GM21515 (cell line): ENCODE measurements at regions not wholly inside any gene's neighbourhood (a gene's known extent, or its start where the extent isn't known, plus 50 kb on each side); places are given as distances from the start of the nearest gene placed in this dataset.

Source experiments
- ATAC-seq: cut with Tn5 transposase; IDR thresholded peaks from one replicate; pipeline ENCODE4 v1.9.1; 2021; ENCODE audit not compliant: unreplicated experiment

DNA sequence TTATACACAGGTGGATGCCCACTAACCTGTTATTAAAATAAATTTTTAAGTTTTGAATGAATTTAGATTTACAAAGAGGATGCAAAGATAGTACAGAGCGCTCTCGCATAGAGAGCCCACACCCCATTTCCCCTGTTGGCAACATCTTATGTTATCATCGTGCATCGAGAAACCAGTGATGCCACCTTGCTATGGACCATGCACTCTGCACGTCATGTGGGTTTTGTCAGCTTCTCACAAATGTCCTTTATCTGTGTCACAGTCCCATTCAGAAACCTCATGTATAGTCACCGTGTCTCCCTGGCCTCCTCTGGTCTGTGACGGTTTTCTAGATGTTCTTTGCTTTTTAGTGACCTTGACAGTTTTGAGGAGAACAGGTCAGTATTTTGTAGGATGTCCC is 60.0 kb downstream of the ING1 start:
- ATAC-seq = no peak

DNA sequence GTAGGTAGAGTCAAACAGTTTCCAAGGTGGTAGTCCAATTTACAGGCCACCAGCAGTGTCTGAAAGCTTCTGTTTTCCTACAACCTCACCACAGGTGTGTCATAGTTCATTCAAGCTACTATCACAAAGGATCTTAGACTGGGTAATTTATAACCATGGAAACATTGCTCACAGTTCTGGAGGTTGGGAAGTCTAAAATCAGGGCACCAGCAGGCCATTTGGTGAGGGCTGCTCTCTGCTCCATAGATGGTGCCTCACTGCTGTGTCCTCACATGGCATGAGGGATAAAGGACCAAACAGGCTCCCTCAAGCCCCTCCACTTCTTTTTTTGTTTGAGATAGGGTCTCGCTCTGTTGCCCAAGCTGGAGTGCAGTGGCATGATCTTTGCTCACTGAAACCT is 60.6 kb downstream of the ING1 start:
- ATAC-seq = no peak

DNA sequence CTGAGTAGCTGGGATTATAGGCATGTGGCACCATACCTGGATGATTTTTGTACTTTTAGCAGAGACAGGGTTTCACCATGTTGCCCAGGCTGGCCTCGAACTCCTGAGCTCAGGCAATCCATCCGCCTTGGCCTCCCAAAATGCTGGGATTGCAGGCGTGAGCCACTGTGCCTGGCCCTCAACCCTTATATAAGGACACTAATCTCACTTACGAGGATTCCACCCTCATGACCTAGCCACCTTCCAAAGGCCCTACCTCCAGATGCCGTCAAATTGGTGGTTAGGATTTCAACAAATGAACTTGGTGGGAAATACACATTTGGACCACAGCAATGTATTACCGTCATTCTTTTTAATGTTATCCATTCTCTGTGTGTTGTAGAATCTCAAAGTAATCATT is 61.0 kb downstream of the ING1 start:
- ATAC-seq = no peak

DNA sequence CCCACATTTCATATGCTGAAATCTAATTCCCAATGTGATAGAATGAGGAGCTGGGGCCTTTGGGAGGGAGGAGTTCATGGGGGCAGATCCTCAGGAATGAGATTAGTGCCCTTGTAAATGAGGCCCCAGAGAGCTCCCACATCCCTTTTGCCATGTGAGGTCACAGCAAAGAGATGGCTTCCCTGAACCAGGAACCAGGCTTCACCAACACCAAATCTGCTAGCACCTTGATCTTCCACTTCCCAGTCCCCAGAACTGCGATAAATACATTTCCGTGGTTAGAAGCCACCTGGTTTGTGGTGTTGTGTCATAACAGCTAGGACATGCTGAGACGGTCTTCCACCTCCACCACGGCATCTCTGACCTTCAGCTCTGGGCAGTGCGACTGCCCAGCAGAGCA is 62.1 kb downstream of the ING1 start:
- ATAC-seq = no peak

DNA sequence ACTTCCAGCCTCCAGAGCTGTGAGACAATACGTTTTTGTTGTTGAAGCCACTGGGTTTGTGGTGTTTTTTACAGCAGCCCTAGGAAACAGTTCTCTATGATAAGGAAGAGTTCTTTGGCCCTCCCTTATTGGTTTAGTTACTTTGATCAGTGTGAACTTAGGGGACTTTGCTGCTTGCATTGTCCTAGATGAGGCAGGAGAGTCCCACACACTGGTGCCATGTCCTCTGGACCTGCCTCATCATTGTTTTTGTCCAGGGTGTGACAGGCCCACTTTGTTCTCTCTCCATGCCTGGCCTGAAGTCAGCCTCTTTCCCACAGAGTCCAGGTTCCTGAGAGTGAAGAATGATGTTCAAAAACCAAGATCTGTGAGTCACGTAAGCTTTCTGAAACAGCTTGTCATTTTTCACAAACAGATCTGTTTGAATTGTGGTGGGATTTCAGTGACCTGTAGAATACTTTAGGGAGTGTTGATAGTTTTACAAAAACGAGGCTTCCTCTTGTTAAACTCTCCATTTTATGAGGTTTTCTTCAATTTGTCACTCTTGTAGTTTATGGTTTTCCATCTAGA is 63.8 kb downstream of the ING1 start:
- ATAC-seq = no peak

DNA sequence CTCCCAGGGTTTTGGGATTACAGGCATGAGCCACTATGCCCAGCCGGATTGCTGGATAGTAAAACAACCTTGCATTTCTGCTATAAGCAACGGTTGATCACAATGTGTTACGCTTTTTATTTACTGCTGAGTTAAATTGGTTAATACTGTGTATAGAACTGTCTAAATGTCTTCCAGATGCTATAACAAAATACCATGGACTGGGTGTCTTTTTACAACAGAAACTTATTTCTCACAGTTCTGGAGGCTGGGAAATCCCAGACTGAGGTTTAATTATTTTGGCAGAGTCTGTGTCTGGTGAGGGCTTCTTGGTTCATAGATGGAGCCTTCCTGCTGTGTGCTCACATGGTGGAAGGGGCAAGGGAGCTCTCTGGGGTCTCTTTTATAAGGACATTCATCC is 65.5 kb downstream of the ING1 start:
- no peak for ATAC-seq

DNA sequence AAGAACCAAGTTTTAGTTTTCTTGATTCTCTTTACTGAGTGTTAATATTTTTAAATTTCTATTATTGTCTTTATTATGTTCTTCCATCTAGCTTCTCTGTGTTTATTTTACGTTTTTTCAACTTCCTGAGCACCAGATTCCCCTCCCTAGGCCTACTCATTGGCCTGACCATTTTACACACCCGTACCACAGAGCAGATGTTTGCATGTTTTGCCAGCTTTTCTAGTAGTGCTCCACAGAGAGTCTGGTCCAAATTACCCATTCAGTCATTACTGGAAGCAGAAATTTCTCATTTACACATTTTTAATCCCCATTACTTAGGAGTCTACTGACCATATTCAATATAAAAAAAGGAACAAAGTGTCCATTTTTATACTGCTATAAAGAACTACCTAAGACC is 66.9 kb downstream of the ING1 start:
- no peak for ATAC-seq

DNA sequence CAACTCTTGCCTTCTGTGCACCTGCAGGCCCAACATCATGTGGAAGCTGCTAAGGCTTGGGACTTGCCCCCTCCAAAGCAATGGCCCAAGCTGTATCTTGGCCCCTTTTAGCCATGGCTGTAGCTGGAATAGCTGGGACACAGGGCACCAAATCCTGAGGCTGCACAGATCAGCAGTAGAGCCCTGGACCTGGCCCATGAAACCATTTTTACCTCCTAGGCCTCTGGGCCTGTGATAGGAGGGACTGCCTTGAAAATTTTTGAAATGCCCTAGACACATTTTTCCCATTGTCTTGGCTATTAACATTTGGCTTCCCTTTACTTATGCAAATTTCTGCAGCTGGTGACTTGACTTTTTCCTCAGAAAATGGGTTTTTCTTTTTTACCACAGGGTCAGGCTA is 68.7 kb downstream of the ING1 start:
- no peak for ATAC-seq

DNA sequence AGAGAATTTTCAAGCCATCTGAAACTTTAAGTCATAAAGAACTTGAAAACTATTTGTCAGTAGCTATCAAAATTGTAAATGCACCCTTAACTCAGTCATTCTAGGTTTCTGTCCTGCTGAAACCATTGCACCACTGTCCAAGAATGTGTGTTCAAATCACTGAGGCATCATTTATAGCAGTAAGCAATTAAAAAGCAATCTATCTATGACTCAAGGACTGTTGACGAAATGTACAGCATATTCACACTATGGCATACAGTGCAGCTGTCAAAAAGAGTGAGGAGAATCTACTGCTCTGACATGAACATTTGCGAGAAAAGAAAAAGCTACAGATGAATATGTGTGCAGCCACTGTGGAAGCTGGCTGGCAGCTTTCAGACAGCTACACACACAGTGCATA is 71.2 kb downstream of the ING1 start:
- ATAC-seq = no peak

DNA sequence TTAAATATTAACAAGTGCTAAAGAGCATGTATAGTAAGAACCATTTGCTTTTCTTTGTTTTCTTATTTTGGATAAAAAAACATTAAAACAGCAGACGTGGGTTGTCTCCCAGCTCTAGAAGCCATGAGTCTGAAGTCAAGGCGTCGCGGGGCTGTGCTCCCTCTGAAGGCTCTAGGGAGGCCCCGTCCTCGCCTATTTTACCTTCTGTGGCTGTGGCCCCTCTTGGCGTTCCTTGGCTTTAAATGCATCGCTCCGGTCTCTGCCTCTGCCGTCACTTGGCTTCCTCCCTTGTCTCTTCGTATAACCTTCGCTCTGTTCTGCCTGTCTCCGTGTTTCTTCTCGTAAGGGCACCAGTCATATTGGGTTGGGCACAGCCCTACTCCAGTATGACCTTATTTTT is 75.3 kb downstream of the ING1 start:
- ATAC-seq = no peak

DNA sequence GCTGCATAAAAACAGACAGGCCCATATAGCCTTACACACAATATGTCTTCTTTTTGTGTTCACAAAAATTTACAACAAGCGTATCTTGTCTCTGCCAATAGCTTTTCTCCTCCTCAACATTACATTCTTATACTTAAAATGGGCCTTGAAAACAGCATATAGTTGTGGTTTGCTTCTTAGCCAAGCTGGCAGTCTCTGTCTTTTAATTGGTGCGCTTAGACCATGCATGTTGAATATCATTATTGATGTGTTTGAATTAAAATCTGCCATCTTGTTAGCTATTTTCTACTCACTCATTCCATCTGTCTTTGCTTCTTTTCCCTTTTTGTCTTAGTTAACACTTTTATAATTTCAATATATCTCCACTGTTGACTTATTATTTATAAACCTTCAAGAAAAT is 76.4 kb downstream of the ING1 start:
- ATAC-seq = no peak

DNA sequence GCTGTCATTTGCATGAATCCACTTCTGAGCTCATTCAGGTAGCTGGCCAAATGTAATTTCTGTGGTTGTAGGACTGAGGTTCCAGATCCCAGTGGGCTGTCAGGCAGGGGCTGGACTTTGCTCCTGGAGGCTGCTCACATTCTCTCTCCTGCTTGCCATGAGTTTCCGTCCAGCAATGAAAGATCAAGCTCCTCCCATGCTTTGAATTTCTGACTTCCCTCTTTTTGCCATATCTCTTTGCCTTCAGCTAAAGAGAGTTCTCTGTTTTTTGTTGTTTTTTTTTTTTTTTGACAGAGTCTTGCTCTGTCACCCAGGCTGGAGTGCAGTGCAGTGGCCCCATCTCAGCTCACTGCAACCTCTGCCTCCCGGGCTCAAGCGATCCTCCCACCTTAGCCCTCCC is 76.9 kb downstream of the ING1 start:
- no peak for ATAC-seq

DNA sequence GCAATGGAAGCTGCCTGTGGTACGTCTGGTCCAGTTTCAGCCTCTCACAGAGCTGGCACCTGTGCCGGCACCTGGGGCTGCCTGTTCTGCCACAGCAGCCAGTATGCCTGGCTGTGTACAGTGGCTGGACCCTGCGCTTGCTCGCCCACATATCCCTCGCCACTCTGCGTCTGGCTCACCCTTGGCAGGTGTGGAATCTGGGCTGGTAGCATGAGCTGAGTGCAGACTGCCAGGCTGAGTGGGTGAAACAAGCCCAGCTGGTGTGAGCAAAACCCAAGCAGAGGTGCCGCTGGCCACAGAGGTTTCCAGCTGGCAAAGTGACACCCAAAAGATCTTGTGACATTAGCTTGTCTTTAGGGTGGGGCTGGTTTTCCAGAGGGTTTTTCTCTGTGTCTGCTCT is 80.7 kb downstream of the ING1 start:
- no peak for ATAC-seq

DNA sequence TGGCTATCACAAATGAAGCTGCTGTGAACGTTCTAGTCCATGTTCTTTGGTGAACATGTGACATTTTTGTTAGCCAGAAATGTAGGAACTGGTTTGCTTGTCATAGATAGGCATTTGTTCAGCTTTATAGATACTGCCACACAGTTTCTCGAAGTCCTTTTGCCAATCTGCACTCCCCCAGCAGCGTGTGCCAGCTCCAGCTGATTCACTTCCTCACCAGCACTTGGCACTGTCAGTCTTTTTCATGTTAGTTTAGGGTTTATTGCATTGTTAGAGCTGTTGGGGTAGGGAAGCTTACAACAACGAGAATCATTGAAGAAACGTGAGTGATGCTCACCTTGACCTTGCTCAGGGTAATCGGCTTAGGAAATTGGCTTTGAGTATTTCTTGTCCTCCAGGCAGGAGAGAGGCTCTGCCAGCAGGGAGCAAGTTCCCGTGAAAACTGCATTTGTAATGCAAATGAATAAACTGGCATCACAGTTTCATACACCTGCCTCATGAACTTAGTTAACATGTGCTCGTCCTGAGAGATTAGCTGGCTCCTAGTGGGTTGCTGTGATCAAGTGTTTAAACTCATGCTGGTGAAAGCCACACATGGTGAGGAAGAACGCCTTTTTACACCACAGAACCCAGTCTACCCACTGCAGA is 83.9 kb downstream of the ING1 start:
- no peak for ATAC-seq

DNA sequence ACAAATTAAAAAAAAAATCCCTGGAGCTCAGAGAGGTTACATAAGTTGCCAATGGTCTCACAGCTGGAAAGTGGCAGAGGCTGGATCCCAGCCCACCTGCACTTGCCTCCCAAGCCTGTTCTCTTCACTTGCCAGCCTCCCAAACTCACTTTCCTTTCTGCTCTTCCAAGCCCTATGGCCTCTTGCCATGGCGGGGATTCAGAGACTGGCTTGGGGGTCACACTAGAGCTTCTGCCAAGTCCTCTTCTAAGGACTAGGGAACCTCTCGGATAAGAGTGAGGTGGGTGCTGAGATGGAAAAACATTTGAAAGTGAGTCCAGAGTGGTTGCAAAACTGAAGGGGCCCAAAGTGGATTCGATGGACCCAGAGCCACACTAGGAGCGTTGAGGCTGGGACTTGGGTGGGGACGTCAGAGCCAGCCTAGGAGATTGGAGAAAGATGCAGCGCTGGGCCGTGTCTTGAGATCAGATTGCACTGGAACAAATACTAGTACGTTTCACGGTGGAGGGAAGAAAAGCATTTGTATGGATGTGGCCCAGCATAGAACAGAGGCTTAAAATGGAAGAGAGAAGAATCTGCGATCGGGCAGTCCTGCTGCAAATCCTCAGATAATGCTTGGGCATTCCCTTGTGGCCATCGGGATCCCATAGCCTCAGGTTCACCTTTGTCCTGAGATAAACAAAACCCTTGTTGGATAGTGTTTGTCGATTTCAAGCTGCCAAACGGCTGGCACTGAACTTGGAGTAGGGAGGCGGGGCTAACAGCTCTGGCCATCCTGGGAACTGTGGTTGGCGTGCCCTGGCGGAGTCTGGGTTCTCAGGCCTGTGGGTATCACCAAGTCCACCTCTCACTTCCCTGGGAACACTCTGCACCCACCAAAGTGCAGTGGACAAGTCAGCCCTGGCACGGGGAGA is 84.8 kb downstream of the ING1 start:
- no peak for ATAC-seq

DNA sequence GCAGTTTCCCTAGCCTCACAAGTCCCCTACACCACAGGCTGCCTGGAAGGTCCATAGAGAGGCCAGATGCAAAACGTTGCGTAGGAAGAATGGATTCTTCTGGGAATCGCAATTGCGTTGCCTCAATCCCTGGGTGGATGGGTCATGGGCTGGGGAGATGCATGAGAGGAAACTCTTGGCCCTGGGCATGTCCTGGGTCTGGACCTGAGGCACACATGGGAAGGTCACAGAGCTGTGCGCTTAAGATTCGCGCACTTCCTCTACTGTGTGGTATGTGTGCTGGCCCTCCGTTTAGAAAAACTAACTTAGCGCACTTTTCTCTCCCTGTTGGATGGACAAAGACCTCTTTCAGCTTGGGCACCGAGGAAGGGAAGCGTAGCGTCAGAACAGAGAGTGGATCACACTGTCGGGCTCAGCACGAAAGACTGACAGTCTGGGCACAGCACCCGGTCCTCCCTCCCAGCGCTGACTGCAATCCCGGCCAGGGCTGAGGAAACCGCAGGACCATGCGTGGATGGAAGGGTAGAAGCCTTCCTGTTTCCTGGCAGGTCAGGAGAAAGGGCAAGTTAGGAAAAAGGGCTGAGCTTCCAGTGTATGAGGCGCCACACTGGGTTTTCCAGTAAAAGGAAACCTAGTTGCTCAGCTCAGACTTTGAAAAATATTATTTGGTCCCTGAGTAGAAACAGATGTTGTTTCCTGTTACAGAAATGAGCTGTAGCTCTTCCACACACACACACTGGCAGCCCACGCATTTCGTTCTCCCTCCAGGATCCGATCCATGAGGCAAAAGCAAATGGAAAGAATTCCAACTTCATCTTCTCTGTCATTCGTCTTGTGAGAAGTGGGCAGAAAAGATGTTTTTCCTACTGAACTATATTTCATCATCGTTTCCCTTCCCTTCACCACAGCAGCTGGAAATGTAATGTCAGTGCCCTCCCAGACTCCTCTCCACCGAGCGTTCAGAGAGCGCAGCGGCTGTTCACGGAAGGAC is 86.0 kb downstream of the ING1 start:
- ATAC-seq = no peak

DNA sequence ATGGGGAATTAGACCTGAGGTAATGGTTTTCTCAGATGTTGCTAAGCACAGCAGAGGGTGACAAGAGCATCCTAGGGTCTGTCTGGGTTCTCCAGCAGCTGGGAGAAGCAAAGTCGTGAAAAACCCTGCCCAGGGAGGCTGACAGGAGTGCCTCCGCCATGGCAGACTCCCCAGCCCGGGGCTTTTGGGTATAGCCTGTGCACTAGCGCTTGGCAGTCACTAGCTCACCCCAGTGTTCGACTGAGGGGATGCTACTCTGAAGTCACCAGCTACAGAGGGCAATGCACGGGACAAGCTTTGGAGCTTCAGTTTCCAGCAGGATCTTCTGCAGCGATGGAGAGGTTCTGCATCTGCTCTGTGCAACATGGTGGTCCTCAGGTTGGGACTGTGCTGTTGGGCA is 87.5 kb downstream of the ING1 start:
- no peak for ATAC-seq

DNA sequence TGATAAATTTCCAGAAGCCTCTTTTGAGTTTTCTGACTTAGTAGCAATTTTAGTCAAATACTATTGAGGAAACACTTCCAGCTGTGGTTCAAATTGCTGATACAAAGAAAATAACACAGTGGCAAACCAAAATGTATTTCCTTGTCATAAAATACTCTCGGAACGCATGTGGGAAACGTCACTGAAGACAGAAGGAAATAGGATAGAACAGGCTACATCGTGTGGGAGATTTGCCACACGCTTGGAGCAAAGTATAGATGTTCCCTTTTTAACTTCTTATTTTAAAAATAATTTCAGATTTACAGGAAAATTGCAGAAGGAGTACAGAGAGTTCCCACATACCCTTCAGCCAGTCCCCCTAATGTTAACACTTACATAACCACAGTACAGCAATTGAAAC is 88.8 kb downstream of the ING1 start:
- ATAC-seq = no peak

DNA sequence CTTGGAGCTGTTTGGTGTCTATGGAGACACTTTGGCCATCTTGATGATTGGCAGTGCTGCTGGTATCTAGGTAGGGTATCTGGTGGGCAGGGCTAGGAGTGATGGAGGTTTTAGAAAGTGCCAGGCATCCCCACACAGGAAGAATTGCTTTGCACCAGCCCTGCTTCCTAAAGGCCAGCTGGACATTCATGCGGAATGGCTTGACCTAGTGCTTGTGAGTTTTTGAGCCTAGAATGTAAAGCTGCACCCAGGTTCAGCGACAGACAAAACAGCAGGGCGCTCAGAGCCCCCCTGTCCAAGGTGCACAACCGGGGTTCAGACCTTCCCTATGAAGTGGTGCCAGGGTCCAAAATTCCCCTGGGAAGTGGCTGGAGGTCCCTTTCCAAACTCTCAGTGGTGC is 93.1 kb downstream of the ING1 start:
- ATAC-seq = no peak

DNA sequence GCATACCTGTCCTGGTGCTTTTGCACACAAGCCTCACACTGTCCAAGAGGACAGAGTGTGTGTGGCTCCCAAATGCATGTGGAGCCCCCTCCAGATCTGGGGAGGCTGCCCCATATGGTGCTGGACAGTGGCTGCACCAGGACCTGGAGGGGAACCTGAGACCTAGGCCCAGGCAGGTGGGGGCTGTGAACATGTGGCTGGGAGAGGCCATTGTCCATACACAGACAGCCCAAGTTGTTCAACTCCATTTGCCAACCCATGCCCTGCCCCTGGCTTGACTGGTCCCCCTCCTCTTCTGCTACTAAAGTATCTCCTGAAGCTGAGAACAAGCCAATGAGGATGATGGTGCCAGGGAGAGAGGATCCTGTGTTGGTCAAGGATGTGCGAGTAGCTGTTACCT is 94.0 kb downstream of the ING1 start:
- ATAC-seq = no peak

DNA sequence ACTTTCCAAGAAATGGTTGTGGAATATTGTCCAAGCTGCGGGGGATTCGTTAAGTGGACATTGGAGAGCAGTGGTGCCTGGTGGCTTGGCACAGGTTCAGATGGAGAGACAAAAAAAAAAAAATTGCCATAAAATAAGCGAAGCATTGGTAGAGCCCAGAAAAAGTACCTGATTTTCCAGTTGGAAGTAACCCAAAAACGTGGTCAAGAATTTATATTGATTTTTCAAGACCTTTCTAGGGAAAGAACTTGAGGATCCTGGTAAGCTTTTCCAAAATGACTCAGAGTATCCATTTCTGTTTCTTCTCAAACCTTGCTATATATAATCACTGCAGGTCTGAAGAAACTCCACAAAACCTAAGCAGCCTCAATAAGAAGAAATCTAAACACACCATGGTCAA is 94.6 kb downstream of the ING1 start:
- ATAC-seq = no peak
